Adipocyte (in vitro differentiated cells): ENCODE measurements at regions not wholly inside any gene's neighbourhood (a gene's known extent, or its start where the extent isn't known, plus 50 kb on each side); places are given as distances from the start of the nearest gene placed in this dataset.

ENCODE experiments used
- DNase-seq: peaks from one replicate; pipeline ENCODE4 v3.0.0-alpha.2; 2015; ENCODE audit warnings: low read depth
- H3K27me3 ChIP-seq: replicated peaks from 2 replicates; pipeline ENCODE4 v1.7.0; 2013; ENCODE audit warnings: mild to moderate bottlenecking, low read length, moderate library complexity; ENCODE audit not compliant: control insufficient read depth, insufficient read depth
- H3K36me3 ChIP-seq: 2 replicates; pipeline ENCODE4 v1.7.0; 2013; ENCODE audit warnings: low read length, mild to moderate bottlenecking, moderate library complexity; ENCODE audit not compliant: control insufficient read depth, insufficient read depth, severe bottlenecking
- H3K4me1 ChIP-seq: 2 replicates; pipeline ENCODE4 v1.7.0; 2013; ENCODE audit warnings: mild to moderate bottlenecking, low read length, moderate library complexity; ENCODE audit not compliant: control insufficient read depth, insufficient read depth
- H3K4me3 ChIP-seq: 2 replicates; pipeline ENCODE4 v1.7.0; 2013; ENCODE audit warnings: mild to moderate bottlenecking, low read length, moderate library complexity
- H3K9ac ChIP-seq: 2 replicates; pipeline ENCODE4 v1.7.0; 2013; ENCODE audit warnings: mild to moderate bottlenecking, low read length, moderate library complexity
- H3K9me3 ChIP-seq: 2 replicates; pipeline ENCODE4 v1.7.0; 2013; ENCODE audit warnings: mild to moderate bottlenecking, low read length, moderate library complexity; ENCODE audit not compliant: control insufficient read depth

- H3K9me3 ChIP-seq, result peaks cover 3% of the 10 kb centered on the region
- H3K27me3 ChIP-seq, result no peaks in the 10 kb centered on the region
- no peaks in the 10 kb centered on the region for H3K36me3 ChIP-seq
- H3K9ac ChIP-seq, result no peak overlapping the region
- H3K4me3 ChIP-seq, result no peak overlapping the region
- DNase-seq, result no peak
- H3K4me1 ChIP-seq, result no peaks in the 10 kb centered on the region
Measured at GRCh38 chr5:119795768-119796167, 166.4 kb downstream of the FAM170A start.

GRCh38 chr5:119801570-119801969, 172.2 kb downstream of the FAM170A start:
- Histone ChIP-seq H3K9me3 (no peaks in the 10 kb centered on the region), H3K36me3 (no peaks in the 10 kb centered on the region), H3K27me3 (no peaks in the 10 kb centered on the region), H3K9ac (no peak overlapping the region), H3K4me1 (no peaks in the 10 kb centered on the region), H3K4me3 (no peak overlapping the region)
- no peak for DNase-seq

GRCh38 chr5:119808024-119808423, 178.7 kb downstream of the FAM170A start:
- Histone ChIP-seq H3K9me3 (peaks cover 5% of the 10 kb centered on the region), H3K27me3 (no peaks in the 10 kb centered on the region), H3K9ac (no peak overlapping the region), H3K4me3 (no peak overlapping the region), H3K36me3 (no peaks in the 10 kb centered on the region), H3K4me1 (peaks cover 7% of the 10 kb centered on the region)
- DNase-seq, result no peak

GRCh38 chr5:119808474-119808873, 179.1 kb downstream of the FAM170A start:
- peaks cover 5% of the 10 kb centered on the region for H3K9me3 ChIP-seq
- H3K36me3 ChIP-seq, result no peaks in the 10 kb centered on the region
- no peak for DNase-seq
- peaks cover 7% of the 10 kb centered on the region for H3K4me1 ChIP-seq
- no peak overlapping the region for H3K4me3 ChIP-seq
- no peaks in the 10 kb centered on the region for H3K27me3 ChIP-seq
- no peak overlapping the region for H3K9ac ChIP-seq

- Histone ChIP-seq H3K36me3 (no peaks in the 10 kb centered on the region), H3K9ac (no peak overlapping the region), H3K4me3 (no peak overlapping the region), H3K9me3 (peaks cover 5% of the 10 kb centered on the region), H3K4me1 (peaks cover 7% of the 10 kb centered on the region), H3K27me3 (no peaks in the 10 kb centered on the region)
- DNase-seq, result no peak
Measured at GRCh38 chr5:119810217-119810616, 180.9 kb downstream of the FAM170A start.

- Histone ChIP-seq H3K27me3 (no peaks in the 10 kb centered on the region), H3K4me1 (peaks cover 7% of the 10 kb centered on the region), H3K9me3 (peaks cover 5% of the 10 kb centered on the region), H3K4me3 (no peak overlapping the region), H3K9ac (no peak overlapping the region), H3K36me3 (no peaks in the 10 kb centered on the region)
- no peak for DNase-seq
Measured at GRCh38 chr5:119811458-119811857, 182.1 kb downstream of the FAM170A start.

GRCh38 chr5:119814655-119815054, 185.3 kb downstream of the FAM170A start:
- Histone ChIP-seq H3K4me3 (no peak overlapping the region), H3K9ac (no peak overlapping the region), H3K27me3 (no peaks in the 10 kb centered on the region), H3K9me3 (no peaks in the 10 kb centered on the region), H3K4me1 (peaks cover 7% of the 10 kb centered on the region), H3K36me3 (no peaks in the 10 kb centered on the region)
- no peak for DNase-seq

- no peak for DNase-seq
- Histone ChIP-seq H3K4me3 (no peak overlapping the region), H3K27me3 (no peaks in the 10 kb centered on the region), H3K9ac (no peak overlapping the region), H3K9me3 (no peaks in the 10 kb centered on the region), H3K36me3 (no peaks in the 10 kb centered on the region), H3K4me1 (no peaks in the 10 kb centered on the region)
Measured at GRCh38 chr5:119816055-119816454, 186.7 kb downstream of the FAM170A start.

- no peak for DNase-seq
- Histone ChIP-seq H3K27me3 (no peaks in the 10 kb centered on the region), H3K9me3 (no peaks in the 10 kb centered on the region), H3K4me3 (no peak overlapping the region), H3K4me1 (no peaks in the 10 kb centered on the region), H3K9ac (no peak overlapping the region), H3K36me3 (no peaks in the 10 kb centered on the region)
Measured at GRCh38 chr5:119820016-119820415, 190.7 kb downstream of the FAM170A start.

GRCh38 chr5:119820608-119821007, 191.2 kb downstream of the FAM170A start:
- no peaks in the 10 kb centered on the region for H3K36me3 ChIP-seq
- no peaks in the 10 kb centered on the region for H3K4me1 ChIP-seq
- H3K9ac ChIP-seq, result no peak overlapping the region
- DNase-seq, result no peak
- H3K27me3 ChIP-seq, result no peaks in the 10 kb centered on the region
- H3K4me3 ChIP-seq, result no peak overlapping the region
- H3K9me3 ChIP-seq, result no peaks in the 10 kb centered on the region

GRCh38 chr5:119828541-119828940, 199.2 kb downstream of the FAM170A start:
- DNase-seq, result peak; percentile 48
- Histone ChIP-seq H3K36me3 (no peaks in the 10 kb centered on the region), H3K4me1 (no peaks in the 10 kb centered on the region), H3K4me3 (no peak overlapping the region), H3K9me3 (no peaks in the 10 kb centered on the region), H3K9ac (no peak overlapping the region), H3K27me3 (no peaks in the 10 kb centered on the region)

- no peak overlapping the region for H3K4me3 ChIP-seq
- H3K36me3 ChIP-seq, result no peaks in the 10 kb centered on the region
Measured at GRCh38 chr5:119829341-119829740, 200.0 kb downstream of the FAM170A start.

More at GRCh38 chr5:119829341-119829740, 200.0 kb downstream of the FAM170A start:
- H3K4me1 ChIP-seq, result no peaks in the 10 kb centered on the region
- peak; percentile 30 for DNase-seq
- H3K9me3 ChIP-seq, result no peaks in the 10 kb centered on the region
- H3K9ac ChIP-seq, result no peak overlapping the region
- H3K27me3 ChIP-seq, result no peaks in the 10 kb centered on the region
